A549 (cell line): ENCODE measurements at regions not wholly inside any gene's neighbourhood (a gene's known extent, or its start where the extent isn't known, plus 50 kb on each side); places are given as distances from the start of the nearest gene placed in this dataset.

Experiments used
- ATAC-seq, 2 experiments: fragments of 200-7000 bp in 1 of 2; fragments of >200 bp in 1 of 2; cut with Nextera tagmentation in 1 of 2; cut with Tn5 transposase in 1 of 2; 3 replicates each; pipeline versions ENCODE4 v1.8.0 to v1.9.1; 2018 to 2020; ENCODE audit warnings: mild to moderate bottlenecking in 1 of 2, moderate library complexity in 1 of 2
- CTCF ChIA-PET: fragments of 300-600 bp; sonication (Branson Sonifier 250); formaldehyde crosslinking; extraction: SDS; loops from one replicate; lab custom pipeline; 2021; ENCODE audit warnings: antibody characterized with exemption, inconsistent platforms; lab: Yijun Ruan, JAX
- POLR2A ChIA-PET: fragments of 350-600 bp; formaldehyde crosslinking; extraction: SDS; loops from one replicate; lab custom pipeline; 2021; ENCODE audit warnings: antibody characterized with exemption, inconsistent platforms; lab: Yijun Ruan, JAX
- DNase-seq, 2 experiments: peaks; one replicate each; pipeline versions ENCODE4 v3.0.0 to v3.0.0-alpha.2; 2011 to 2016; ENCODE audit warnings: low read depth in 1 of 2, low spot score in 1 of 2
- FAIRE-seq: peaks from 2 replicates; lab custom pipeline; 2011; peaks lifted over from hg19 to GRCh38; lab: Jason Lieb, UNC
- H3K27ac ChIP-seq, 2 experiments: fragments of >200 bp; sonication (Bioruptor Twin); formaldehyde crosslinking; 3 replicates each; pipeline ENCODE4 v1.5.1; 2016 to 2017
- H3K4me1 ChIP-seq: fragments of >200 bp; sonication (Bioruptor Twin); formaldehyde crosslinking; 3 replicates; pipeline ENCODE4 v1.6.1; 2016
- H3K4me2 ChIP-seq: fragments of >200 bp; sonication (Bioruptor Twin); formaldehyde crosslinking; 3 replicates; pipeline ENCODE4 v1.6.1; 2016
- H3K4me3 ChIP-seq: fragments of >200 bp; sonication (Bioruptor Twin); formaldehyde crosslinking; 3 replicates; pipeline ENCODE4 v1.5.1; 2016
- H3K9me3 ChIP-seq: fragments of >200 bp; sonication (Bioruptor Twin); formaldehyde crosslinking; 3 replicates; pipeline ENCODE4 v1.6.1; 2016
- FOSL2 ChIP-seq, 2 experiments: fragments of 450-650 bp in 1 of 2; fragments of >200 bp in 1 of 2; sonication (Bioruptor Twin) in 1 of 2; formaldehyde crosslinking; IDR thresholded peaks; 2 replicates each; pipeline versions ENCODE4 v1.5.0 to v1.6.1; 2016 to 2020; ENCODE audit warnings: mild to moderate bottlenecking in 1 of 2, moderate library complexity in 1 of 2
- JUN ChIP-seq, 2 experiments: fragments of >200 bp; sonication (Bioruptor Twin); formaldehyde crosslinking; IDR thresholded peaks; 2 replicates in 1 of 2; 3 replicates in 1 of 2; pipeline ENCODE4 v1.6.1; 2016 to 2017
- JUNB ChIP-seq: fragments of >200 bp; sonication (Bioruptor Twin); formaldehyde crosslinking; IDR thresholded peaks from 2 replicates; pipeline ENCODE4 v1.6.1; 2016
- KDM1A ChIP-seq: fragments of 200-600 bp; sonication (generic); IDR thresholded peaks from 2 replicates; pipeline ENCODE4 v1.6.1; 2016; ENCODE audit warnings: low read depth, mild to moderate bottlenecking
- MAZ ChIP-seq: fragments of 150-350 bp; IDR thresholded peaks from 2 replicates; pipeline ENCODE4 v1.6.1; 2014; ENCODE audit warnings: antibody characterized with exemption, low read depth, low read length, borderline replicate concordance
- NPAS2 ChIP-seq: fragments of 250-450 bp; sonication (Bioruptor Pico); IDR thresholded peaks from 2 replicates; pipeline ENCODE4 v1.8.0; 2022; ENCODE audit warnings: mild to moderate bottlenecking, moderate library complexity, borderline replicate concordance
- POLR2A ChIP-seq: IDR thresholded peaks from 2 replicates; pipeline ENCODE4 v1.6.1; 2012; ENCODE audit warnings: mild to moderate bottlenecking, low read length
- POLR2AphosphoS2 ChIP-seq: conservative IDR thresholded peaks from 2 replicates; pipeline ENCODE4 v1.6.1; 2012; ENCODE audit warnings: low read length, improper control_type of control experiment, inconsistent platforms
- RAD21 ChIP-seq, 2 experiments: fragments of >200 bp in 1 of 2; sonication (Bioruptor Twin) in 1 of 2; formaldehyde crosslinking in 1 of 2; IDR thresholded peaks in 1 of 2; conservative IDR thresholded peaks in 1 of 2; 2 replicates in 1 of 2; 3 replicates in 1 of 2; pipeline ENCODE4 v1.6.1; 2012 to 2018; ENCODE audit warnings: inconsistent platforms in 1 of 2
- RARB ChIP-seq: fragments of 250-450 bp; sonication (Bioruptor Pico); IDR thresholded peaks from 2 replicates; pipeline ENCODE4 v1.8.0; 2021; ENCODE audit warnings: mild to moderate bottlenecking, moderate library complexity
- SMC3 ChIP-seq: fragments of >200 bp; sonication (Bioruptor Twin); formaldehyde crosslinking; IDR thresholded peaks from 3 replicates; pipeline ENCODE4 v1.6.1; 2018; ENCODE audit warnings: inconsistent platforms
- SREBF2 ChIP-seq: fragments of 450-650 bp; IDR thresholded peaks from 2 replicates; pipeline ENCODE4 v1.6.1; 2014; ENCODE audit warnings: mild to moderate bottlenecking, moderate library complexity
- TFCP2L1 ChIP-seq: fragments of 250-450 bp; sonication (Bioruptor Pico); IDR thresholded peaks from 2 replicates; pipeline ENCODE4 v1.5.0; 2021; ENCODE audit warnings: mild to moderate bottlenecking
- TP53 ChIP-seq: fragments of 250-450 bp; sonication (Bioruptor Pico); IDR thresholded peaks from 2 replicates; pipeline ENCODE4 v1.5.0; 2021; ENCODE audit warnings: mild to moderate bottlenecking, moderate library complexity
- ZC3H11A ChIP-seq: fragments of 450-650 bp; IDR thresholded peaks from 2 replicates; pipeline ENCODE4 v1.6.1; 2014; ENCODE audit warnings: antibody characterized with exemption, mild to moderate bottlenecking
- ZSCAN20 ChIP-seq: fragments of 250-450 bp; sonication (Bioruptor Pico); IDR thresholded peaks from 2 replicates; pipeline ENCODE4 v1.8.0; 2022; ENCODE audit warnings: mild to moderate bottlenecking, moderate library complexity
- WGBS: methylation state at CpG from one replicate; pipeline ENCODE4 v1.1.6; 2017; ENCODE audit errors: missing lambda C conversion rate; 5-methylcytosine and 5-hydroxymethylcytosine counted together
- TF ChIP-seq, protein P1 (sequence below): IDR thresholded peaks from 2 replicates; pipeline ENCODE4 v1.6.1; 2012; ENCODE audit warnings: low read depth, borderline replicate concordance
- TF ChIP-seq, protein P2 (sequence below): fragments of 150-350 bp; IDR thresholded peaks from 2 replicates; pipeline ENCODE4 v1.6.1; 2014; ENCODE audit warnings: low read depth, mild to moderate bottlenecking, low read length
- TF ChIP-seq, protein P3 (sequence below): fragments of 250-450 bp; sonication (Bioruptor Pico); IDR thresholded peaks from 2 replicates; pipeline ENCODE4 v1.5.0; 2020; ENCODE audit warnings: low read depth, mild to moderate bottlenecking, moderate library complexity
- TF ChIP-seq, protein P4 (sequence below): IDR thresholded peaks from 2 replicates; pipeline ENCODE4 v1.6.1; 2012

DNA sequence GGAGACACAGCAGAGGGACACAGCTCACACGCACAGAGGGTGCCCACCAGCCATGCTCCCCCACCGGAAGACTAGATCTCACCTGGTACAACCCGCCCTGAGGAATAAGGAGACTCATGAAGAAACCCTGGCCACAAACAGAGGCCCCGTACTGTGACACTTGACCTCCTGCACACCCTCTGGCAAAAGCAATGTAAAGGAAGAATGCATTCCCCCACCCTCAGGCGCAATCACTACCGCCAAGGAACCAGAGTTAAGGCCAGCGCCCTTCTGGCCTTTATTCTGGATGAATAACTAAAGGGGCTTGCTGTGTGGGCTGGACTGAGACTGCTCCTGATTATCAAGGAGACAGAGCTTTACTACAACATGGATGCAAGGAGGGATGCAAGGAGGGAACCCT, 509.2 kb upstream of the SPHKAP start:
- Histone ChIP-seq H3K9me3 (no peaks in the 10 kb centered on the region), H3K4me1 (no peaks in the 10 kb centered on the region), H3K27ac (no peak overlapping the region), H3K4me2 (no peak overlapping the region), H3K4me3 (no peak overlapping the region)
- no peak for TF ChIP-seq RARB (CRISPR knock-in tag)
- TF ChIP-seq, protein P1, sequence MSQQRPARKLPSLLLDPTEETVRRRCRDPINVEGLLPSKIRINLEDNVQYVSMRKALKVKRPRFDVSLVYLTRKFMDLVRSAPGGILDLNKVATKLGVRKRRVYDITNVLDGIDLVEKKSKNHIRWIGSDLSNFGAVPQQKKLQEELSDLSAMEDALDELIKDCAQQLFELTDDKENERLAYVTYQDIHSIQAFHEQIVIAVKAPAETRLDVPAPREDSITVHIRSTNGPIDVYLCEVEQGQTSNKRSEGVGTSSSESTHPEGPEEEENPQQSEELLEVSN, result no peak
- no peak for TF ChIP-seq POLR2A
- TF ChIP-seq JUNB, result no peak
- no peak for TF ChIP-seq SREBF2
- no peak for TF ChIP-seq KDM1A
- TF ChIP-seq, protein P2, sequence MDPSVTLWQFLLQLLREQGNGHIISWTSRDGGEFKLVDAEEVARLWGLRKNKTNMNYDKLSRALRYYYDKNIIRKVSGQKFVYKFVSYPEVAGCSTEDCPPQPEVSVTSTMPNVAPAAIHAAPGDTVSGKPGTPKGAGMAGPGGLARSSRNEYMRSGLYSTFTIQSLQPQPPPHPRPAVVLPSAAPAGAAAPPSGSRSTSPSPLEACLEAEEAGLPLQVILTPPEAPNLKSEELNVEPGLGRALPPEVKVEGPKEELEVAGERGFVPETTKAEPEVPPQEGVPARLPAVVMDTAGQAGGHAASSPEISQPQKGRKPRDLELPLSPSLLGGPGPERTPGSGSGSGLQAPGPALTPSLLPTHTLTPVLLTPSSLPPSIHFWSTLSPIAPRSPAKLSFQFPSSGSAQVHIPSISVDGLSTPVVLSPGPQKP, result no peak
- TF ChIP-seq MAZ, result no peak
- TF ChIP-seq, protein P3, sequence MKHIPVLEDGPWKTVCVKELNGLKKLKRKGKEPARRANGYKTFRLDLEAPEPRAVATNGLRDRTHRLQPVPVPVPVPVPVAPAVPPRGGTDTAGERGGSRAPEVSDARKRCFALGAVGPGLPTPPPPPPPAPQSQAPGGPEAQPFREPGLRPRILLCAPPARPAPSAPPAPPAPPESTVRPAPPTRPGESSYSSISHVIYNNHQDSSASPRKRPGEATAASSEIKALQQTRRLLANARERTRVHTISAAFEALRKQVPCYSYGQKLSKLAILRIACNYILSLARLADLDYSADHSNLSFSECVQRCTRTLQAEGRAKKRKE (CRISPR knock-in tag), result no peak
- TF ChIP-seq TFCP2L1 (CRISPR knock-in tag), result no peak
- TF ChIP-seq ZC3H11A, result no peak
- no peak for TF ChIP-seq JUN (IDR thresholded peaks at IDR 0.05)
- FAIRE-seq (no peak), ATAC-seq (no peak), DNase-seq (no peak)
- POLR2A ChIA-PET, result no interaction called here
- CTCF ChIA-PET, result interaction anchor here (1.6 kb wide), 1 partner anchor 9 kb away, joined by 4 read pairs; no protein-coding TSS in a partner anchor
- WGBS, result 46% methylated on average over 6 of the region's 7 CpGs

DNA sequence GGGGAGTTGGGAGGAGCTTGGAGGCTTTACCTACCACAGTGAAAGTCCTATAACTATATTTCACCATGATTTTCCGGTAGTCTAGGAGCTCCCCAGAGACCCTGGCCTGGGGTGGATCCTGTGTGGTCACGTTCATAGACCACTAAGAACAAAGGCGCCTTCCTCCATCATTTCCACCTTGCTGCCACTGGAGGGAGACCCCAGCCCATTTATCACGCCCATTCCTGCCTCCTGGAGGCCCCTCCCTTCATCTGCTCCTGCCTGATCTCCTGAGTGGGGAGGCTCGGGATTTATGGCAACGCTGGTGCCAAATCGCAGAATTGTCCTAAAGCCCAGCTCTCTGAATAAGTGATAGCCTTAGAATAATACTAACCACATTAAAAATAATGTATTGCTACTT, 507.6 kb upstream of the SPHKAP start:
- POLR2A ChIA-PET, result no interaction called here
- peak; percentile 38 to 66; a peak in 3 of 6 replicates for ATAC-seq
- no peak overlapping the region for H3K27ac ChIP-seq
- CTCF ChIA-PET, result interaction anchor here (0.8 to 1.2 kb wide), 2 partner anchors 8 to 898 kb away, joined by 3 to 4 read pairs; no protein-coding TSS in a partner anchor
- no peaks in the 10 kb centered on the region for H3K4me1 ChIP-seq
- H3K4me2 ChIP-seq, result no peak overlapping the region; the same call in 2 of the 3 replicates
- H3K4me3 ChIP-seq, result no peak overlapping the region
- TF ChIP-seq MAZ (no peak), RAD21 (conservative IDR thresholded peaks at IDR 0.05 in 1 of 2, IDR thresholded peaks at IDR 0.05 in 1 of 2) (0 out of 5 replicates have a peak, but pooled peaks have one; percentile 22 to 25)
- TF ChIP-seq, all 56 proteins: peak for 1
- DNase-seq, result peak in 1 of 2 experiments; percentile 6
- WGBS, result 12% methylated on average over 7 of the region's 7 CpGs
- FAIRE-seq, result no peak
- no peaks in the 10 kb centered on the region for H3K9me3 ChIP-seq

DNA sequence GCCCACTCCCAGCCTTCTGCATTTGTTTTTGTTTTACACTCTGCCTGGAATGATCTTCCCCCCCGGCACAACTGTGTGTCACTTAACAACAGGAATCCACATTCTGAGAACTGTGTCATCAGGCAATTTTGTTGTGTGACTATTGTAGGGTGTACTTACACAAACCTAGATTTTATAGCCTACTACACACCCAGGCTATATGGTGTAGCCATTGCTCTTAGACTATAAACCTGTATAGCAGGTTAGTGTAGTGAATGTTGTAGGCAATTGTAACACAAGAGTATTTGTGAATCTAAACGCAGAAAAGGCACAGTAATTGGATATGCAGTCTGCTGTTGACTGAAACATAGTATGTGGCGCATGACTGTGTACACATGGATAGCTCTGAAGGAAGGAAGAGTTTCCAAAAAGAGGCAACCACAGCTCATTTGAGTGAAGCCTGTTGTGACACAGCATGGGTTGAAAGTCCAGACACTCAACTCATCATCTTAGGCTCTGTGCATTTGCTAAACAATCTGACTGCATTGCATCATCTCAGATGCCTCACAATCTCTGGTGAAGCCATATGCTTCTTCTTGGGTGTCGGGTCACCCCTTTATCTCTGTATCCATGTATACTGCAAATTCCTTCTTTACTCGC, 506.6 kb upstream of the SPHKAP start:
- no peaks in the 10 kb centered on the region for H3K9me3 ChIP-seq
- WGBS, result 23% methylated on average over 5 of the region's 5 CpGs
- H3K4me3 ChIP-seq, result no peak overlapping the region
- FAIRE-seq (no peak), DNase-seq (peak in 1 of 2 experiments; percentile 5), ATAC-seq (peak in 1 of 2 experiments; percentile 56; a peak in 1 of 6 replicates)
- no peaks in the 10 kb centered on the region for H3K4me1 ChIP-seq
- H3K4me2 ChIP-seq, result no peak overlapping the region; the same call in 2 of the 3 replicates
- POLR2A ChIA-PET, result no interaction called here
- TF ChIP-seq SMC3 (no peak), TP53 (CRISPR knock-in tag) (no peak), ZSCAN20 (CRISPR knock-in tag) (no peak), NPAS2 (CRISPR knock-in tag) (no peak), POLR2AphosphoS2 (no peak), FOSL2 (IDR thresholded peaks at IDR 0.05) (no peak), FOSL2 (CRISPR knock-in tag; IDR thresholded peaks at IDR 0.05) (no peak)
- TF ChIP-seq, protein P4, sequence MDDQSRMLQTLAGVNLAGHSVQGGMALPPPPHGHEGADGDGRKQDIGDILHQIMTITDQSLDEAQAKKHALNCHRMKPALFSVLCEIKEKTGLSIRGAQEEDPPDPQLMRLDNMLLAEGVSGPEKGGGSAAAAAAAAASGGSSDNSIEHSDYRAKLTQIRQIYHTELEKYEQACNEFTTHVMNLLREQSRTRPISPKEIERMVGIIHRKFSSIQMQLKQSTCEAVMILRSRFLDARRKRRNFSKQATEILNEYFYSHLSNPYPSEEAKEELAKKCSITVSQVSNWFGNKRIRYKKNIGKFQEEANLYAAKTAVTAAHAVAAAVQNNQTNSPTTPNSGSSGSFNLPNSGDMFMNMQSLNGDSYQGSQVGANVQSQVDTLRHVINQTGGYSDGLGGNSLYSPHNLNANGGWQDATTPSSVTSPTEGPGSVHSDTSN, result no peak
- H3K27ac ChIP-seq, result no peak overlapping the region
- CTCF ChIA-PET, result interaction anchor here (1.2 kb wide), 1 partner anchor 9 kb away, joined by 3 read pairs; no protein-coding TSS in a partner anchor
